Omental fat pad (tissue), 3 donors: ENCODE measurements at regions not wholly inside any gene's neighbourhood (a gene's known extent, or its start where the extent isn't known, plus 50 kb on each side); places are given as distances from the start of the nearest gene placed in this dataset.

Source experiments
- ATAC-seq: fragments of 150-250 bp; one replicate; pipeline ENCODE4 v1.9.1; 2016; ENCODE audit warnings: mild to moderate bottlenecking, moderate library complexity; ENCODE audit not compliant: low FRiP score
- DNase-seq: peaks from one replicate; pipeline ENCODE4 v3.0.0-alpha.2; 2019; ENCODE audit warnings: low spot score
- CTCF ChIP-seq, 3 donors: fragments of 450-650 bp; IDR thresholded peaks; one replicate each; pipeline ENCODE4 v1.5.1; 2016 to 2017; ENCODE audit warnings: antibody characterized with exemption in 3 of 3, mild to moderate bottlenecking in 3 of 3, moderate library complexity in 2 of 3

- no peak for DNase-seq
- no peak for ATAC-seq
These were observed 165.3 kb downstream of the TMEM167A start for GRCh38 chr5:82911910-82912309.

GRCh38 chr5:82910905-82911304 is 166.3 kb downstream of the TMEM167A start:
- no peak for TF ChIP-seq CTCF (IDR thresholded peaks at IDR 0.05)
- DNase-seq (no peak), ATAC-seq (no peak)

More at GRCh38 chr5:82911910-82912309, 165.3 kb downstream of the TMEM167A start:
- no peak for TF ChIP-seq CTCF (IDR thresholded peaks at IDR 0.05)

- DNase-seq = no peak
- no peak for TF ChIP-seq CTCF (IDR thresholded peaks at IDR 0.05)
- no peak for ATAC-seq
These were observed 166.7 kb downstream of the TMEM167A start for GRCh38 chr5:82910491-82910890.

GRCh38 chr5:82909771-82910170 is 167.4 kb downstream of the TMEM167A start:
- TF ChIP-seq CTCF (IDR thresholded peaks at IDR 0.05) = no peak
- ATAC-seq = no peak
- DNase-seq = no peak

- no peak for TF ChIP-seq CTCF (IDR thresholded peaks at IDR 0.05)
- DNase-seq (no peak), ATAC-seq (no peak)
These were observed 171.2 kb downstream of the TMEM167A start for GRCh38 chr5:82905986-82906385.

GRCh38 chr5:82901281-82901888 is 175.8 kb downstream of the TMEM167A start:
- DNase-seq (no peak), ATAC-seq (no peak)
- TF ChIP-seq CTCF (IDR thresholded peaks at IDR 0.05) = no peak

- ATAC-seq (no peak), DNase-seq (no peak)
- no peak for TF ChIP-seq CTCF (IDR thresholded peaks at IDR 0.05)
These were observed 182.5 kb downstream of the TMEM167A start for GRCh38 chr5:82894716-82895115.
